ENCODE measurements at regions not wholly inside any gene's neighbourhood (a gene's known extent, or its start where the extent isn't known, plus 50 kb on each side); places are given as distances from the start of the nearest gene placed in this dataset.

DNA sequence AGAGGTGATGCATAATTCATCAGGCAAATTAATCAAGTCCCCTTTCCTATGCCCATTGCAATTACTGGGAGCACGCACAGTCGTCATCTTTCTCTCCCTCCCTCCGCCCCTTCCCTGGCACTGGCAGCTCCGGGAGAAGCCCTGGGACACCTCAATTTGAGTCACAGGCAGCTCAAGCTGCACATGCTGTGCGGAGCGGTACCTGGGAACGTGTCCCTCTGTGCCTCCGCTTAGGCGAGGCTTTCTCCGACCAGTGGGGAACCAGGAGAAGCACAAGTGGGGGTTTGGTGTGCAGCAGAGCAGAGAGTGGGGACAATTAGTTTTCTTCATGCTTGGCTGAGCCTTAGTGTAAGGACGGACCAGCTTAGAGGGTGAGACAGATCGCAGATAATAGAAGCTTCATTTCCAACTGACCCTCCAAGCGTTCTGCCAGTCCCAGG is 88.3 kb downstream of the SOX14 start:
- TF ChIP-seq EZH2phosphoT487 (IDR thresholded peaks at IDR 0.05; ENCODE audit: insufficient read depth, low read depth) (no peak), EZH2 (IDR thresholded peaks at IDR 0.05; ENCODE audit: insufficient read depth, poor library complexity, severe bottlenecking) (no peak)
